Endothelial cell of umbilical vein (primary cell): ENCODE measurements at regions not wholly inside any gene's neighbourhood (a gene's known extent, or its start where the extent isn't known, plus 50 kb on each side); places are given as distances from the start of the nearest gene placed in this dataset.
A peak's percentile ranks its signal among the peaks of the same experiment; 100 is the strongest.

Experiments used
- BruUV-seq: library from RNA; stranded (reverse); fragments of 400-500 nt; replicated peaks from 2 replicates; lab custom pipeline; 2021; lab: Mats Ljungman, UMichigan
- CTCF ChIA-PET: fragments of 300-600, 350-600 bp; sonication (Branson Sonifier 250); formaldehyde crosslinking; loops from one replicate; lab custom pipeline; 2021; ENCODE audit warnings: antibody characterized with exemption, inconsistent platforms; lab: Charles Lee
- POLR2A ChIA-PET: fragments of 300-600, 350-600 bp; sonication (Branson Sonifier 250); formaldehyde crosslinking; loops from one replicate; lab custom pipeline; 2021; ENCODE audit warnings: antibody characterized with exemption, inconsistent platforms; lab: Charles Lee
- DNase-seq: peaks from one replicate; pipeline ENCODE4 v3.0.0-alpha.2; 2011; ENCODE audit warnings: low read depth, low spot score
- FAIRE-seq: peaks from 2 replicates; lab custom pipeline; 2011; peaks lifted over from hg19 to GRCh38; lab: Jason Lieb, UNC
- H2AFZ ChIP-seq: 2 replicates; pipeline ENCODE4 v1.6.0; 2012; ENCODE audit warnings: low read depth, low read length, control low read depth, inconsistent platforms
- H3K27ac ChIP-seq: 2 replicates; pipeline ENCODE4 v1.5.1; 2011; ENCODE audit warnings: low read depth, mild to moderate bottlenecking, control low read depth, low read length, moderate library complexity; ENCODE audit not compliant: insufficient read depth
- H3K27me3 ChIP-seq, 2 experiments: 2 replicates each; pipeline versions ENCODE4 v1.6.0 to v1.6.1; 2011; ENCODE audit warnings: low read length in 2 of 2, mixed read lengths in 1 of 2; ENCODE audit not compliant: control insufficient read depth in 2 of 2, insufficient read depth in 2 of 2
- H3K36me3 ChIP-seq, 2 experiments: 2 replicates in 1 of 2; 3 replicates in 1 of 2; pipeline ENCODE4 v1.5.1; 2011; ENCODE audit warnings: low read length in 2 of 2, mild to moderate bottlenecking in 1 of 2, moderate library complexity in 1 of 2; ENCODE audit not compliant: control insufficient read depth in 2 of 2, insufficient read depth in 2 of 2; ENCODE audit errors: extremely low read depth in 1 of 2
- H3K4me1 ChIP-seq: 3 replicates; pipeline ENCODE4 v1.5.1; 2011; ENCODE audit warnings: mild to moderate bottlenecking, low read length; ENCODE audit not compliant: control insufficient read depth, insufficient read depth; ENCODE audit errors: extremely low read depth
- H3K4me2 ChIP-seq: 2 replicates; pipeline ENCODE4 v1.6.1; 2011; ENCODE audit warnings: low read length, control low read depth, mixed read lengths; ENCODE audit not compliant: insufficient read depth
- H3K4me3 ChIP-seq, 3 experiments: fragments of 200-600 bp in 1 of 3; sonication (generic), shearing (Covaris generic) in 1 of 3; replicated peaks in 1 of 3; 2 replicates each; pipeline ENCODE4 v1.5.1; 2011 to 2016; ENCODE audit warnings: control low read depth in 3 of 3, low read length in 3 of 3, mild to moderate bottlenecking in 2 of 3, inconsistent platforms in 1 of 3, low read depth in 1 of 3, moderate library complexity in 1 of 3; ENCODE audit not compliant: insufficient read depth in 1 of 3
- H3K79me2 ChIP-seq: 2 replicates; pipeline ENCODE4 v1.6.0; 2012; ENCODE audit warnings: low read length, inconsistent platforms; ENCODE audit not compliant: control insufficient read depth, insufficient read depth
- H3K9ac ChIP-seq: replicated peaks from 2 replicates; pipeline ENCODE3; 2011; ENCODE audit warnings: low read length, control low read depth; ENCODE audit not compliant: insufficient read depth; ENCODE audit errors: extremely low read depth
- H3K9me1 ChIP-seq: replicated peaks from 3 replicates; pipeline ENCODE4 v1.6.0; 2011; ENCODE audit warnings: mild to moderate bottlenecking, low read length; ENCODE audit not compliant: control insufficient read depth, insufficient read depth; ENCODE audit errors: extremely low read depth
- H3K9me3 ChIP-seq: replicated peaks from 2 replicates; pipeline ENCODE4 v1.5.1; 2012; ENCODE audit warnings: low read length, inconsistent platforms; ENCODE audit not compliant: control insufficient read depth, insufficient read depth
- H4K20me1 ChIP-seq: replicated peaks from 2 replicates; pipeline ENCODE3; 2011; ENCODE audit warnings: mild to moderate bottlenecking, low read length; ENCODE audit not compliant: control insufficient read depth, insufficient read depth; ENCODE audit errors: extremely low read depth
- CTCF ChIP-seq, 2 donors: IDR thresholded peaks; 1 replicate in 1 of 2; 2 replicates in 1 of 2; pipeline ENCODE4 v1.5.1; 2011; ENCODE audit warnings: low read length in 2 of 2, mild to moderate bottlenecking in 2 of 2, moderate library complexity in 2 of 2, control low read depth in 1 of 2, inconsistent platforms in 1 of 2, low read depth in 1 of 2; ENCODE audit not compliant: insufficient read depth in 1 of 2; ENCODE audit errors: extremely low read depth in 1 of 2
- EZH2 ChIP-seq: IDR thresholded peaks from 2 replicates; pipeline ENCODE4 v1.6.1; 2012; ENCODE audit warnings: borderline replicate concordance, low read depth, mild to moderate bottlenecking, moderate library complexity, low read length, inconsistent platforms; ENCODE audit not compliant: severe bottlenecking
- FOS ChIP-seq: IDR thresholded peaks from 2 replicates; pipeline ENCODE4 v1.6.1; 2011; ENCODE audit warnings: mild to moderate bottlenecking, low read length, moderate library complexity, borderline replicate concordance; ENCODE audit not compliant: insufficient read depth
- GATA2 ChIP-seq: IDR thresholded peaks from 2 replicates; pipeline ENCODE4 v1.7.0; 2011; ENCODE audit warnings: low read depth, mild to moderate bottlenecking, moderate library complexity, mixed read lengths, low read length; ENCODE audit not compliant: insufficient read length, insufficient read depth
- JUN ChIP-seq: IDR thresholded peaks from 2 replicates; pipeline ENCODE4 v1.6.1; 2011; ENCODE audit warnings: borderline replicate concordance, low read depth; ENCODE audit not compliant: insufficient read length, insufficient read depth
- MAX ChIP-seq: IDR thresholded peaks from 2 replicates; pipeline ENCODE4 v1.6.1; 2011; ENCODE audit not compliant: insufficient read depth, insufficient read length
- MYC ChIP-seq: IDR thresholded peaks from one replicate; pipeline ENCODE4 v1.6.1; 2011; ENCODE audit warnings: mild to moderate bottlenecking, low read depth, low read length
- POLR2A ChIP-seq: IDR thresholded peaks from 2 replicates; pipeline ENCODE4 v1.6.1; 2012; ENCODE audit warnings: low read depth, mild to moderate bottlenecking, control low read depth, low read length
- POLR2AphosphoS5 ChIP-seq: IDR thresholded peaks from 2 replicates; pipeline ENCODE4 v1.6.1; 2012; ENCODE audit warnings: low read depth, mild to moderate bottlenecking, control low read depth, low read length, moderate library complexity; ENCODE audit not compliant: insufficient read depth
- dilution Hi-C: fragments of 300-500 bp; cut with MboI; formaldehyde crosslinking; loops from one replicate; pipeline ENCODE4 v1.15.0; 2019; ENCODE audit warnings: low sequenced_read_pairs; ENCODE audit not compliant: extremely low pct_ligation_motif_present
- intact Hi-C: fragments of 100-400 bp; cut with micrococcal nuclease; formaldehyde crosslinking; loops from one replicate; pipeline ENCODE4 v1.10.0; 2022

GRCh38 chr3:171977860-171978259 lies 61.5 kb upstream of the FNDC3B start:
- no peaks in the 10 kb centered on the region for H3K27me3 ChIP-seq
- FAIRE-seq: no peak
- intact Hi-C loops: no loop called here
- H3K36me3 ChIP-seq: no peaks in the 10 kb centered on the region
- ChIA-PET CTCF (no interaction called here), POLR2A (no interaction called here)
- no peaks in the 10 kb centered on the region for H3K4me1 ChIP-seq
- H3K9me3 ChIP-seq: no peaks in the 10 kb centered on the region
- no peak overlapping the region for H3K27ac ChIP-seq
- H3K79me2 ChIP-seq: no peaks in the 10 kb centered on the region
- dilution Hi-C loops: no loop called here
- H4K20me1 ChIP-seq: no peaks in the 10 kb centered on the region
- TF ChIP-seq GATA2 (peak; percentile 7), CTCF (IDR thresholded peaks at IDR 0.05; ENCODE audit: extremely low read depth in 1 of 2, insufficient read depth in 1 of 2, low read depth in 1 of 2, low read length in 2 of 2) (no peak)
- no peak overlapping the region for H3K9ac ChIP-seq
- H3K4me3 ChIP-seq: no peak overlapping the region
- DNase-seq: no peak
- no peak overlapping the region for H2AFZ ChIP-seq
- no peaks in the 10 kb centered on the region for H3K9me1 ChIP-seq
- no TSS peak for BruUV-seq
- H3K4me2 ChIP-seq: no peak overlapping the region

- no peak for FAIRE-seq
- H3K4me2 ChIP-seq: no peak overlapping the region
- no peaks in the 10 kb centered on the region for H4K20me1 ChIP-seq
- dilution Hi-C loops (no loop called here), intact Hi-C loops (no loop called here)
- BruUV-seq: no TSS peak
- POLR2A ChIA-PET: no interaction called here
- no peaks in the 10 kb centered on the region for H3K27me3 ChIP-seq
- H3K9me1 ChIP-seq: no peaks in the 10 kb centered on the region
- H3K27ac ChIP-seq: no peak overlapping the region
- no peak overlapping the region for H3K9ac ChIP-seq
- no peak overlapping the region for H2AFZ ChIP-seq
- CTCF ChIA-PET: no interaction called here
- no peak overlapping the region for H3K4me3 ChIP-seq
- H3K36me3 ChIP-seq: no peaks in the 10 kb centered on the region
- no peaks in the 10 kb centered on the region for H3K4me1 ChIP-seq
- no peaks in the 10 kb centered on the region for H3K9me3 ChIP-seq
- TF ChIP-seq EZH2 (no peak), POLR2AphosphoS5 (no peak), GATA2 (no peak), MAX (no peak), FOS (no peak), POLR2A (no peak), MYC (no peak), CTCF (IDR thresholded peaks at IDR 0.05; ENCODE audit: extremely low read depth in 1 of 2, insufficient read depth in 1 of 2, low read depth in 1 of 2, low read length in 2 of 2) (no peak), JUN (no peak)
- no peak for DNase-seq
- no peaks in the 10 kb centered on the region for H3K79me2 ChIP-seq
Measured at GRCh38 chr3:171978390-171978789, 61.0 kb upstream of the FNDC3B start.
